GM12874 (cell line): ENCODE measurements at regions not wholly inside any gene's neighbourhood (a gene's known extent, or its start where the extent isn't known, plus 50 kb on each side); places are given as distances from the start of the nearest gene placed in this dataset.

Source experiments
- CTCF ChIP-seq: IDR thresholded peaks from 2 replicates; pipeline ENCODE4 v1.5.1; 2011; ENCODE audit warnings: low read depth, mild to moderate bottlenecking, control low read depth, low read length, moderate library complexity; ENCODE audit not compliant: insufficient read depth

DNA sequence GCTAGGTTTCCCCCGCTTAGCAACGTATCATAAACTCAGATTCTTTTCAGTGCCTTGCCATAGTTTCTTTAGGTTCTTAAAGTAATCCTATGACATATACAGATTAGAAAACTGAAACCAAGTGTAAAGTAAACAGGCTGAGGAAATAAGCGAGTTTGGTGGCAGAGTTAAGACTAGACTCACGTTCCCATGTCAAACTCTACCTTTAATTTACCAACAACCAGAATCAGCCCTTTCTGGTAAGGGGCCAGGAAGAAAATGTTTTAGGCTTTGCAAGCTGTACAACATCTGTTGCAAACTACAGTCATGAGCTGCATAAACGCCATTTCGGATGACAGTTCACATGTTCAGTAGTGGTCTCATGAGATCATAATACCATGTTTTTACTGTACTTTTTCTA is 128.0 kb upstream of the PRICKLE2 start:
- no peak for TF ChIP-seq CTCF

DNA sequence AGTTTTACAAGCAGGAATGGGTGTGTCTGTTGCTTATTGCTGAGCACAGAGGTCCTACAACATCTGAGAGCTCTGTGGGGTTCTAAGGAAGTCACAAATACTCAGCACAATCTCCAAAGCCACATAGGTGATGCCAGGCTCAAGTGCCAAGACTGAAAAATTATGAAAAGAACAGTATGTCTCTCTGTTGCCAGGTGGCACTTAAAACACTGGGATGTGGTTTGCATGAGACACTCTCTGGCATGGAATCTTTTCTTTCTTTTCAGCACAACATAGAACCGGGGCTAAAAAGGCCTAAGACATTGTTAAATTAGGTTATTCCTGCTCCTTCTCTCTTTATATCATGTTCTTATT is 127.3 kb upstream of the PRICKLE2 start:
- no peak for TF ChIP-seq CTCF

GRCh38 chr3:64351713-64352638 is 126.7 kb upstream of the PRICKLE2 start:
- TF ChIP-seq CTCF = no peak

- no peak for TF ChIP-seq CTCF
Measured at GRCh38 chr3:64349551-64349950, 124.3 kb upstream of the PRICKLE2 start.

GRCh38 chr3:64345371-64345770 is 120.1 kb upstream of the PRICKLE2 start:
- no peak for TF ChIP-seq CTCF

DNA sequence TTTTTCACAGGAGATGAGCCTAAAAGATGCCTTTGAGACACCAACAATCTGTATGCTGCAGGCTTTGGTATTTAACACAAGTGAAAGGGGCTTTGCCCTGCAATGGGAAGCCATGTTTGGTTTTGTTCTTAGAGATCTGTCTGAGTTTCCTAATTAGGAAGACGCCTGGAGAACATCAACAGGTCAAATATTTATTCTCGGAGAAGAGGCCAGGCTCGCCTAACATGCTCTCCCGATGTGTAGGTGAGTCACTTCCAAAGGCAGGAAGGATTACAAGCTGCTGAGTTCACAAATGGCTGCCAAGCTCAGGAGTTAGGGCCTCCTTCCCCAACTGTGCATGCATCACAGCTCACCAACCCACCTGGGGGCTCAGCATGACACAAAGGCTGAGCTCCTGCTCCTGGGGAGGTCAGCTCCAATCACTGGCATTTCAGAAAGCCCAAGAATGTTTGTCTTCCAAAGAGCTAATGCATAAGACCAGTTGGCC is 119.5 kb upstream of the PRICKLE2 start:
- no peak for TF ChIP-seq CTCF

- TF ChIP-seq CTCF = no peak
Measured at GRCh38 chr3:64343689-64344430, 118.6 kb upstream of the PRICKLE2 start.
